ENCODE measurements at regions not wholly inside any gene's neighbourhood (a gene's known extent, or its start where the extent isn't known, plus 50 kb on each side); places are given as distances from the start of the nearest gene placed in this dataset.
A peak's percentile ranks its signal among the peaks of the same experiment; 100 is the strongest.
"Not testable (repeated sequence)": the region's sequence is repeated elsewhere in the genome, so short reads cannot be mapped to it uniquely, and the experiment has no call there.

DNA sequence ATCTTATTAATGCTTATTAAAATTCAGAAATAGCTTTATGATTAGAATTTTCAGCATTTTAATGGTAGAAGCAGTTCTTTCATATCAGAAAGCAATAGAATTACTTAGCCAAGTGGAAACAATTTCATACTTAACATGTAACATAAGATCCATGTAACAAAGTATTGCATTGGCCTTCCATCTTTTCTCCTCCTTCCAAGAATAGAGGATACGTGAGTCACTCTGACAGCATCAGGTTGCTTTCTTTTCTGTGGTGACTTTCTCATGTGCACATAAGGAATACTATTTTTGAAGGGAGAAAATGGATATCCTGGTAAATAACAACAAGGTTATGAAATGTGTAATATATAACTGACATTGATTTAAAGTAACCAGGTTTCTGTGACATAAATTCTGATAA lies 272.2 kb downstream of the ANXA1 start:
- 64 to 80% (median 71%) methylated on average over 1 of the region's 1 CpG for WGBS, 5 donors
- H3K36me3 ChIP-seq, result no peaks in the 10 kb centered on the region

GRCh38 chr9:73426269-73426668 lies 274.6 kb downstream of the ANXA1 start:
- peak in 1 of 2 donors; percentile 2 for DNase-seq
- TF ChIP-seq, protein P1, sequence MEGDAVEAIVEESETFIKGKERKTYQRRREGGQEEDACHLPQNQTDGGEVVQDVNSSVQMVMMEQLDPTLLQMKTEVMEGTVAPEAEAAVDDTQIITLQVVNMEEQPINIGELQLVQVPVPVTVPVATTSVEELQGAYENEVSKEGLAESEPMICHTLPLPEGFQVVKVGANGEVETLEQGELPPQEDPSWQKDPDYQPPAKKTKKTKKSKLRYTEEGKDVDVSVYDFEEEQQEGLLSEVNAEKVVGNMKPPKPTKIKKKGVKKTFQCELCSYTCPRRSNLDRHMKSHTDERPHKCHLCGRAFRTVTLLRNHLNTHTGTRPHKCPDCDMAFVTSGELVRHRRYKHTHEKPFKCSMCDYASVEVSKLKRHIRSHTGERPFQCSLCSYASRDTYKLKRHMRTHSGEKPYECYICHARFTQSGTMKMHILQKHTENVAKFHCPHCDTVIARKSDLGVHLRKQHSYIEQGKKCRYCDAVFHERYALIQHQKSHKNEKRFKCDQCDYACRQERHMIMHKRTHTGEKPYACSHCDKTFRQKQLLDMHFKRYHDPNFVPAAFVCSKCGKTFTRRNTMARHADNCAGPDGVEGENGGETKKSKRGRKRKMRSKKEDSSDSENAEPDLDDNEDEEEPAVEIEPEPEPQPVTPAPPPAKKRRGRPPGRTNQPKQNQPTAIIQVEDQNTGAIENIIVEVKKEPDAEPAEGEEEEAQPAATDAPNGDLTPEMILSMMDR (IDR thresholded peaks at IDR 0.05), result no peak
- no peak for TF ChIP-seq EP300 (IDR thresholded peaks at IDR 0.05)
- TF ChIP-seq POLR2AphosphoS5 (IDR thresholded peaks at IDR 0.05), result no peak
- no peak for TF ChIP-seq POLR2A (IDR thresholded peaks at IDR 0.05)
- no peaks in the 10 kb centered on the region for H3K36me3 ChIP-seq
- 41 to 50% (median 44%) methylated on average over 5 of the region's 5 CpGs for WGBS, 5 donors
- no peak overlapping the region for H3K27ac ChIP-seq
- H3K27me3 ChIP-seq, result no peaks in the 10 kb centered on the region
- no peaks in the 10 kb centered on the region for H3K4me1 ChIP-seq
- H3K9me3 ChIP-seq, result no peaks in the 10 kb centered on the region
- H3K4me3 ChIP-seq, result no peak overlapping the region
- intact Hi-C loops (cut with DNase I; ENCODE audit: low total_unique reads), result no loop called here

More for the DNA sequence above, 272.2 kb downstream of the ANXA1 start:
- Histone ChIP-seq H3K9me3 (no peaks in the 10 kb centered on the region), H3K27ac (no peak overlapping the region), H3K4me1 (no peaks in the 10 kb centered on the region), H3K27me3 (no peaks in the 10 kb centered on the region), H3K4me3 (no peak overlapping the region)
- intact Hi-C loops (cut with DNase I; ENCODE audit: low total_unique reads), result no loop called here
- TF ChIP-seq POLR2AphosphoS5 (IDR thresholded peaks at IDR 0.05) (no peak), POLR2A (IDR thresholded peaks at IDR 0.05) (no peak), EP300 (IDR thresholded peaks at IDR 0.05) (no peak)
- TF ChIP-seq, protein P1 (IDR thresholded peaks at IDR 0.05), result no peak
- no peak for DNase-seq

DNA sequence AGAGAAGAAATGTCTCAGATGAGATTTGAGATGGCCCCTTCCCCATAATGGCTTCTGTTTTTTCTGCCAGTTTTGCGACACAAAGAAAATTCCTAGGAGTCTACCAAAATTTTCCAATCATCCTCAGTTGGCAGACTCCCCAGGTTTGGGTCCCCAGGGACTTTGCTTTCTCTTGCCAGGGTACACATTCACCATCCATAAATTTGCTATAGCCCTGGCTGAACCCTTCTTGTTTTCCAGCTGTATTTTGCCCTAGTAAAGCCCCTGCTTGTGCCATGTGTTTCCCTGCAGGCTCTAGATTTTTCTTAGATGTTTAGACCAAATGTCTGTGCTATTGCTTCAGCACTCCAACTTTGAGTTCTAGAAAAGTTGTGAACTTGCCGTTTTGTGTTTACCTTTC lies 283.2 kb downstream of the ANXA1 start:
- no peak overlapping the region for H3K27ac ChIP-seq
- DNase-seq, result no peak
- no peaks in the 10 kb centered on the region for H3K4me1 ChIP-seq
- H3K4me3 ChIP-seq, result no peak overlapping the region
- H3K27me3 ChIP-seq, result no peaks in the 10 kb centered on the region
- no peaks in the 10 kb centered on the region for H3K9me3 ChIP-seq
- TF ChIP-seq EP300 (IDR thresholded peaks at IDR 0.05) (no peak), POLR2AphosphoS5 (IDR thresholded peaks at IDR 0.05) (no peak), POLR2A (IDR thresholded peaks at IDR 0.05) (no peak)
- TF ChIP-seq, protein P1 (IDR thresholded peaks at IDR 0.05), result no peak
- 53 to 79% (median 74%) methylated on average over 2 of the region's 2 CpGs for WGBS, 5 donors
- H3K36me3 ChIP-seq, result no peaks in the 10 kb centered on the region
- intact Hi-C loops (cut with DNase I; ENCODE audit: low total_unique reads), result no loop called here

DNA sequence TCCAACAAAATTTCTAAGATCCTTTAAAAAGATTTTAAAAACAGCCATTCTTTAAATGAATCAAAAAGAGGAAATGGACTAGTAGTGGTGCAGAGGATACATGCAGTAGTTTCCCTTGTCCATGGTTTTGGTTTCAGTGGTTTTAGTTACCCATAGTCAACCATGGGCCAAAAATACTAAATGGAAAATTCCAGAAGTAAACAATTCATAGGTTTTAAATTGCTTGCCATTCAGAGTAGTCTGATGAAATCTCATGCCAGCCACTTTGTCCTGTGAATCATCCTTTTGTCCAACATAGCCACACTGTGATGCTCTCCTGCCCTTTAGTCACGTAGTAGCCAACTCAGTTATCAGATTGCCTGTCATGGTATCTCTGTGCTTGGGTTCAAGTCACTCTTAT lies 286.1 kb downstream of the ANXA1 start:
- H3K9me3 ChIP-seq, result no peaks in the 10 kb centered on the region
- H3K4me1 ChIP-seq, result no peaks in the 10 kb centered on the region
- no peak for DNase-seq
- no peaks in the 10 kb centered on the region for H3K36me3 ChIP-seq
- TF ChIP-seq, protein P1 (IDR thresholded peaks at IDR 0.05), result no peak
- TF ChIP-seq POLR2A (IDR thresholded peaks at IDR 0.05), result no peak
- no peak for TF ChIP-seq POLR2AphosphoS5 (IDR thresholded peaks at IDR 0.05)
- TF ChIP-seq EP300 (IDR thresholded peaks at IDR 0.05), result no peak
- WGBS, 5 donors, result 19 to 43% (median 29%) methylated on average over 1 of the region's 1 CpG
- H3K27ac ChIP-seq, result no peak overlapping the region
- H3K27me3 ChIP-seq, result no peaks in the 10 kb centered on the region
- intact Hi-C loops (cut with DNase I; ENCODE audit: low total_unique reads), result no loop called here
- H3K4me3 ChIP-seq, result no peak overlapping the region

DNA sequence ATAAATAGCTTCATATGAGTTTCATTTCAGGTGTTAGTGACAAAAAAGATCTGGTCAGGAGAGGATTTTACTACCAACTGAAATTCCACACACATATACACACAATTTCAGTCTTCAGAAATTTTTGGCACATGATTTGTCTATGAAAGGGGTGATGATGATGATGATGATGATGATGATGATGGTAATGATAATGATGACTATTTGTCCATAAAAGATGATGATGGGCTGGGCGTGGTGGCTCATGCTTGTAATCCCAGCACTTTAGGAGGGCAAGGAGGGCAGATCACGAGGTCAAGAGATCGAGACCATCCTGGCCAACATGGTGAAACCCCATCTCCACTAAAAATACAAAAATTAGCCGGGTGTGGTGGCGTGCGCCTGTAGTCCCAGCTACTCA lies 288.2 kb downstream of the ANXA1 start:
- intact Hi-C loops (cut with DNase I; ENCODE audit: low total_unique reads); H3K27me3 ChIP-seq; H3K27ac ChIP-seq; H3K9me3 ChIP-seq; H3K4me3 ChIP-seq; DNase-seq; H3K4me1 ChIP-seq; H3K36me3 ChIP-seq: not testable (repeated sequence)
- 75 to 86% (median 83%) methylated on average over 3 to 6 of the region's 6 CpGs for whole genome bisulfite sequencing, 5 donors

Measured in stomach (tissue), 8 donors.